Esophagus squamous epithelium (tissue), 5 donors: ENCODE measurements at regions not wholly inside any gene's neighbourhood (a gene's known extent, or its start where the extent isn't known, plus 50 kb on each side); places are given as distances from the start of the nearest gene placed in this dataset.

Experiments used
- DNase-seq: peaks from one replicate; lab custom pipeline; 2025; lab: John Stamatoyannopoulos, UW
- H3K27ac ChIP-seq, 4 donors: fragments of 200-600 bp; sonication (generic); one replicate each; pipeline ENCODE4 v1.5.1; 2016 to 2019; ENCODE audit warnings: mild to moderate bottlenecking in 1 of 4
- H3K27me3 ChIP-seq, 4 donors: fragments of 200-600 bp; sonication (generic); 1 replicate in 3 of 4; 2 replicates in 1 of 4; pipeline versions ENCODE4 v1.5.1 to v1.6.0; 2017 to 2021; ENCODE audit warnings: antibody characterized with exemption in 1 of 4
- H3K36me3 ChIP-seq, 3 donors: fragments of 200-600 bp; sonication (generic); one replicate each; pipeline ENCODE4 v1.5.1; 2016 to 2019
- H3K4me1 ChIP-seq, 3 donors: fragments of 200-600 bp; sonication (generic); one replicate each; pipeline ENCODE4 v1.5.1; 2017 to 2019
- H3K4me3 ChIP-seq, 4 donors: fragments of 200-600 bp; sonication (generic); 1 replicate in 3 of 4; 2 replicates in 1 of 4; pipeline ENCODE4 v1.5.1; 2016 to 2019; ENCODE audit warnings: mild to moderate bottlenecking in 2 of 4, moderate library complexity in 1 of 4
- H3K9me3 ChIP-seq, 3 donors: fragments of 200-600 bp; sonication (generic); one replicate each; pipeline ENCODE4 v1.5.1; 2016 to 2019
- POLR2A ChIP-seq, 4 donors: fragments of 450-650 bp; IDR thresholded peaks; one replicate each; pipeline ENCODE4 v1.6.1; 2017; ENCODE audit warnings: antibody characterized with exemption in 4 of 4, mild to moderate bottlenecking in 4 of 4, moderate library complexity in 3 of 4
- WGBS, 2 donors: methylation state at CpG; one replicate each; pipeline ENCODE4 v1.1.5; 2018; 5-methylcytosine and 5-hydroxymethylcytosine counted together
- intact Hi-C: fragments of 100-400 bp; cut with DNase I; formaldehyde crosslinking; loops from one replicate; pipeline ENCODE4 v1.15.0; 2022
- TF ChIP-seq, protein P1 (sequence below), 6 experiments: fragments of 450-650 bp in 4 of 6; fragments of 200-600 bp in 2 of 6; sonication (generic) in 2 of 6; IDR thresholded peaks; one replicate each; pipeline ENCODE4 v1.5.1; 2016 to 2019; ENCODE audit warnings: antibody characterized with exemption in 6 of 6, mild to moderate bottlenecking in 4 of 6, moderate library complexity in 4 of 6
- donor health status: DM: yes; HTN: yes; CAD: no.

DNA sequence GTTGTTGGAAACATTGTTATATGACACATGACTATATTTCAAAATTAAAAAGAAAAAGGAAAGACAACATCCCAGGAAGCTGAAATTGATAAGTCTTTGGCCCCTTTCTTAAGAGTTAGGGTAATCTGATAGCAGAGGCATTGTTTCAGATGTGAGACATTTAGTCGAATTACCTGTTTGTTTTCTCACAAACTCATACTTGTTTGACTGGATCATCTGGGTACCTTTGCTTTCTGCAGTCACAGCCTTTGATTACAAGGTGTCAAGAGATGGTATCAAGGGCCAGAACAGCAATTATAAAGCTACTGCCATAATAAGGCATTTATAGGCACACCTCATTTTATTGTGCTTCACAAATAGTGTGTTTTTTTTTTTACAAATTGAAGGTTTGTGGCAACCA, 136.3 kb downstream of the DUSP10 start:
- no peaks in the 10 kb centered on the region for H3K27me3 ChIP-seq
- H3K4me1 ChIP-seq, result peaks cover 0 to 23% (median 4%) of the 10 kb centered on the region in 3 donors
- intact Hi-C loops, result no loop called here
- no peaks in the 10 kb centered on the region for H3K36me3 ChIP-seq
- no peaks in the 10 kb centered on the region for H3K9me3 ChIP-seq
- H3K27ac ChIP-seq, result peak overlapping the region in 2 of 4 donors; percentile 24 to 53
- no peak for DNase-seq
- no peak overlapping the region for H3K4me3 ChIP-seq
- TF ChIP-seq, protein P1, sequence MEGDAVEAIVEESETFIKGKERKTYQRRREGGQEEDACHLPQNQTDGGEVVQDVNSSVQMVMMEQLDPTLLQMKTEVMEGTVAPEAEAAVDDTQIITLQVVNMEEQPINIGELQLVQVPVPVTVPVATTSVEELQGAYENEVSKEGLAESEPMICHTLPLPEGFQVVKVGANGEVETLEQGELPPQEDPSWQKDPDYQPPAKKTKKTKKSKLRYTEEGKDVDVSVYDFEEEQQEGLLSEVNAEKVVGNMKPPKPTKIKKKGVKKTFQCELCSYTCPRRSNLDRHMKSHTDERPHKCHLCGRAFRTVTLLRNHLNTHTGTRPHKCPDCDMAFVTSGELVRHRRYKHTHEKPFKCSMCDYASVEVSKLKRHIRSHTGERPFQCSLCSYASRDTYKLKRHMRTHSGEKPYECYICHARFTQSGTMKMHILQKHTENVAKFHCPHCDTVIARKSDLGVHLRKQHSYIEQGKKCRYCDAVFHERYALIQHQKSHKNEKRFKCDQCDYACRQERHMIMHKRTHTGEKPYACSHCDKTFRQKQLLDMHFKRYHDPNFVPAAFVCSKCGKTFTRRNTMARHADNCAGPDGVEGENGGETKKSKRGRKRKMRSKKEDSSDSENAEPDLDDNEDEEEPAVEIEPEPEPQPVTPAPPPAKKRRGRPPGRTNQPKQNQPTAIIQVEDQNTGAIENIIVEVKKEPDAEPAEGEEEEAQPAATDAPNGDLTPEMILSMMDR (IDR thresholded peaks at IDR 0.05), result no peak
- TF ChIP-seq POLR2A (IDR thresholded peaks at IDR 0.05), result no peak
- WGBS, 2 donors, result 45 to 61% methylated on average over 1 of the region's 1 CpG

DNA sequence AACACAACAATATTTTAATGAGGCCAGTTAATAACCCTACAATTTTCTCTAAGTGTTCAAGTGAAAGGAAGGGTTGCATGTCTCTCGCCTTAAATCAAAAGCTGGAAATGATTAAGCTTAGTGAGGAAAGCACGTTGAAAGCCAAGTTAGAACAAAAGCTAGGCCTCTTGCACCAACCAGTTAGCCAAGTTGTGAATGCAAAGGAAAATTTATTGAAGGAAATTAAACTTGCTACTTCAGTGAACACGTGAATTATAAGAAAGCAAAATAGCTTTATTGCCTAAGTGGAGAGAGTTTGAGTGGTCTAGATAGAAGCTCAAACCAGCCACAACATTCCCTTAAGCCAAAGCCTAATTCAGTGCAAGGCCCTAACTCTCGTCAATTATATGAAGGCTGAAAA, 135.6 kb downstream of the DUSP10 start:
- Histone ChIP-seq H3K27ac (peak overlapping the region in 2 of 4 donors; percentile 24 to 53), H3K36me3 (no peaks in the 10 kb centered on the region), H3K4me1 (peaks cover 0 to 23% (median 4%) of the 10 kb centered on the region in 3 donors), H3K4me3 (no peak overlapping the region), H3K9me3 (no peaks in the 10 kb centered on the region), H3K27me3 (no peaks in the 10 kb centered on the region)
- TF ChIP-seq POLR2A (IDR thresholded peaks at IDR 0.05), result no peak
- TF ChIP-seq, protein P1 (IDR thresholded peaks at IDR 0.05), result no peak
- intact Hi-C loops, result no loop called here
- WGBS, 2 donors, result 38 to 43% methylated on average over 4 of the region's 4 CpGs
- no peak for DNase-seq

DNA sequence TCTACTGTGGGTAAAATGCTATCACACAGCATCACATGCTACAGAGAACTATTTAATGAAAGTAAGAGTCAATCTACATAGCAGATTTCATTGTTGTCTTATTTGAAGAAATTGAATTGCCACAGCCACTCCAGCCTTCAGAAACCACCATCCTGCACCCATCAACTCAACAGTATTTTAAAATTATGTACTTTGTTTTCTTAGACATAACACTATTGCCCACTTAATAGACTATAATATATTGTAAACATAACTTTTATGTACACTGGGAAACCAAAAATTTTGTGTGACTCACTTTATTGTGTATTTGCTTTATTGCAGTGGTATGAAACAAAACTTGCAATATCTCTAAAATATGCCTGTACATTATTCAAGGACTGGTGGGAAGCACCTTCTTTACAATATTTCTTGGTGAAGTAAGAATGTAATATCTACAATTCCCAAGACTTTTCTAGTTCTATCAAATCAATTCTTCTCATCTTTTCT, 133.0 kb downstream of the DUSP10 start:
- H3K9me3 ChIP-seq, result no peaks in the 10 kb centered on the region
- no peak overlapping the region for H3K27ac ChIP-seq
- intact Hi-C loops, result no loop called here
- no peak overlapping the region for H3K4me3 ChIP-seq
- TF ChIP-seq POLR2A (IDR thresholded peaks at IDR 0.05), result no peak
- TF ChIP-seq, protein P1 (IDR thresholded peaks at IDR 0.05), result no peak
- DNase-seq, result no peak
- peaks cover 4 to 30% (median 12%) of the 10 kb centered on the region in 3 donors for H3K4me1 ChIP-seq
- no peaks in the 10 kb centered on the region for H3K27me3 ChIP-seq
- no peaks in the 10 kb centered on the region for H3K36me3 ChIP-seq

DNA sequence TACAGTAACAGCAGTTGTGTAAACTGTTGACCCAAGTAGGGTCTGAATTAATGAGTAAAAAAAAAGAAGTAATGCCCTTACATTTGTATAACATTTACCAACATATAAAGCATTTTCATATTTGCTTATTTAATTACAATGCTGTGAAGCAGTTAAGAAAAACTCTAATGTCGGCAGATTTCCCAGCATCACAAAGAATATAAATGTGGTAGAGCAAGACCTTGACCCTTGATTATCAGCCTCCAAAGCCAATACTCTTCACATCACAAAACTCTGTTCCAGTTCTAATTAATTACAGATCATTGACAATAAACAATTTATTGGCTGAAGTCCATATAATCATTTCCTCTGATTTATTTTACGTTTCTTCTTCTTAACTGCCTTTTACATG, 130.2 kb downstream of the DUSP10 start:
- DNase-seq, result no peak
- Histone ChIP-seq H3K36me3 (no peaks in the 10 kb centered on the region), H3K9me3 (no peaks in the 10 kb centered on the region), H3K4me1 (peaks cover 0 to 15% (median 12%) of the 10 kb centered on the region in 3 donors), H3K4me3 (no peak overlapping the region), H3K27me3 (no peaks in the 10 kb centered on the region), H3K27ac (peak overlapping the region in 2 of 4 donors; percentile 9 to 43)
- no peak for TF ChIP-seq POLR2A (IDR thresholded peaks at IDR 0.05)
- TF ChIP-seq, protein P1 (IDR thresholded peaks at IDR 0.05), result no peak
- intact Hi-C loops, result no loop called here
- 29 to 63% methylated on average over 2 of the region's 2 CpGs for WGBS, 2 donors

DNA sequence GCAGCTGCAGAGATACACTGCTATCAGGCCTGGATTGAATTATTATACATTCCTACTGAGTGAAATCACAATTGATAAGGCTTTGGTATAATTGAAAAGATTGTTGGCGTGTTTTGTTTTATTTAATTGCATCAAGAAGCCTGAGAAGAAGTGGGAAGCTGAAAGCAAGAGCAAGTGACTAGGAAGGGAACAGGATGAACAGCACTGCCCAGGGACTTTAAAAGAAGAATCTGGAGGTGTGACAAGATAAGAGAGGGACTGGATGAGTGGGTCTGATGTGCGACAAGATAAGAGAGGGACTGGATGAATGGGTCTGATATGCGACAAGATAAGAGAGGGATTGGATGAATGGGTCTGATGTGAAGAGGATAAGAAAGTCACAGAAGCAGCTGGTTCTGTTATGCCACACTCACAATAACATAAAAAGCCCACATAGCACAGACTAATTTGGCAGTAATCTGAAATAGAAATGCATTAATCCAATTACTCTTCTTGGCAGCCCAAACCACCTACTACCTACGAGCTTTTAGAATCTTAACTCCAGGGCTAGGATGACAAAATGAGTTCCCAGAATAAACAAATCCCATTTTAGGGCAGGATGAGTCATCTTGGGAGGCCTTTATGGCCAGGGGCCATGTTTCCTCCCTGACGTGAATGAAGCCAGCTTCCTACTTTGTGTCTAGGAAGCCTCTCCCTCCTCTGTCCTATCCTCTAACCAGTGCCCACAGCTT, 129.7 kb downstream of the DUSP10 start:
- no peak for DNase-seq
- no peak for TF ChIP-seq POLR2A (IDR thresholded peaks at IDR 0.05)
- TF ChIP-seq, protein P1 (IDR thresholded peaks at IDR 0.05), result no peak
- H3K9me3 ChIP-seq, result no peaks in the 10 kb centered on the region
- H3K36me3 ChIP-seq, result no peaks in the 10 kb centered on the region
- H3K4me3 ChIP-seq, result no peak overlapping the region
- 22 to 26% methylated on average over 5 of the region's 5 CpGs for WGBS, 2 donors
- intact Hi-C loops, result no loop called here
- H3K4me1 ChIP-seq, result peaks cover 0 to 13% (median 12%) of the 10 kb centered on the region in 3 donors
- peak overlapping the region in 3 of 4 donors; percentile 9 to 61 (median 43) for H3K27ac ChIP-seq
- no peaks in the 10 kb centered on the region for H3K27me3 ChIP-seq
